NCI-H187 (cell line): ENCODE measurements at regions not wholly inside any gene's neighbourhood (a gene's known extent, or its start where the extent isn't known, plus 50 kb on each side); places are given as distances from the start of the nearest gene placed in this dataset.

ENCODE experiments used
- DNase-seq, 2 experiments: peaks; one replicate each; lab custom pipeline; 2025; lab: John Stamatoyannopoulos, UW

DNA sequence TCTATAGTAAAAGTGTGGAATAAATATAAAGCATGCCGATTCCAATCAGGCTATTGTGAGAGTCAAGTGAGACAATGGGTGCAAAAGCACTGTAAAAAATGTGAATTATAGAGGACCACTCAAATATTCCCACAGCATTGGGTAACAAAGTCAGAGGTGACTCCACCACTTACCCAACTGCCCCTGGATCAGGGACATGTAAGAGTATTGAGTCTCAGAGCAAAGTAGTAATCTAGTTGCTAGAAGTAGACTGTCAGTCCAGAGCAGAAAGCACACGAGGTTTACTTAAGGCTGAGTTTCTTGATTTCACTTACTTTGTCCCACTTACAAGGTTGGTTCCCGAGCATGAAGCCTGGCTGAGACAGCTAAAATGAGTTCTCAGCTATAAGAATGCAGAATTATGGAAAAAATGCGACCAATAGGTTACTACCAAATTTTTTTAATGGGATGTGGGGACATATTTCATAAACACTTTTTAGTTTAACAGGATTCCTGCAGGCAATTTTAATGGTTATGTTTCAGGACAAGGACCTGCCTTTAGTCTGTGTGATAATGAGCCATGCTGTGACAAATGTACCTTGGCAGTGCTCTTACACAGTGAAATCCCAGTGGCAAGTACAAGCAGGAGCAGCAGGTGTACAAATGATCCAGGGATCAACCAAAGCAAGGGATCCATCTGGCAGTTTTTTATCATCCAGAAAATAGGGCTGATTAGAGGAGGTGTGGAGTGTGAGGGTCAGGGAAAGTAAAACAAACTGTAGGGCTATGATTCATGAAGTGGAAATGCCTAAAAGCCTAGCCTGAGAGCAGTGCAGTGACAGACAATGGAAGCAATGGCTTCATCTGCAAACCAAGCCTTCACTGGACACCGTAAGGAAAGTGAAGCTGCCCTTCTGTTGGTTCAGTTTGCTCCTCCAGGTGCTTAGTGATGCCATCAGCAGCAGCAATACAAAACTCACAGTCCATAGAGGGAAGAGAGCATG lies 156.2 kb upstream of the SPAG17 start:
- DNase-seq, result no peak

DNA sequence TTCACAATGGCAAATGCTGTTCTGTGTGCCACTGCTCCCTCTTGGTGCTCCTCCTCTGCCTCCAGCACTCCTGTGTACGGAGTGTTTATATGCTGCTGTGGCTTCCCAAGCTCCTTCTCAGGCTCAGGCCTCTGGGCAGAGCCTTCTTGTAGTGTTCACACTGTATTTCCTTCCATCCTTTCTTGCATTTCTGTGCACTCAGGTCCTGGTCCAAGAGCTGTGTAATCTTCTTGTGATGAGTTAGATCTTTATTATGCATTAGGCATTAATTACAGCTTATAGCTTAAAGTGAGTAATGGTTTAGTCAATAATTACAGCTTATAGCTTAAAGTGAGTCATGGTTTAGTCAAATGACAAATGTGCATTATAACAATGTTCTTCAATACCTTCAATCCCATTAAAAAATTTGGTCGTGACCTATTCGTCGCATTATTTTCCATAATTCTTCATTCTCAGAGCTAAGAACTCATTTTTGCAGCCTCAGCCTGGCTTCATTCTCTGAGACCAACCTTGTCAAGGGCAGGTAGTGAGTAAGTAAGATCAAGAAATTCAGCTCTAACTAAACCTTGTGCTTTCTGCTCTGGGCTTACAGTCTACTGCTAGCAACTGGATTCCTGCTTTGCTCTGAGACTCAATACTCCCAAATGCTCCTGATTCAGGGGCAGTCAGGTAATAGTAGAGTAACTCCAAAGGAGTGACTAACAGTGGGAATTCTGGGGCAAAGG lies 154.5 kb upstream of the SPAG17 start:
- DNase-seq, result no peak

DNA sequence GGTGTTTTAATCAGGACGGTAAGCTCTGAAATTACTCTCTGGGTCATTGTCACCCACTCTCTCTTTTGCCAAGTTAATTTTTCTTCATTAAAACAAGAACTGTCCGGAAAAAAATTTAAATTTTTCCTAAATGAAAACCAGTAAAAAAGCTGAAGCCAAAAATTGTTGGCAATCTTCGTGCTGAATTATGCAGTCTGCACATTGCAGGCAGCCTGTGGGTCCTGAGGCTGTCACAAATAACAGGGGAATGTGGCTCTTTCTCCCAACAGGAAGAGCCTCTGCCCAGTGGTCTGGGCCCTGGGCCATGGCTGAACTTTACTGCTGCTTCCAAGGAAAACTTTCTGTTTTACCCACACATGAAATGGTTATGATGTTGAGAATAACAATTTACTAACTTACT lies 153.9 kb upstream of the SPAG17 start:
- no peak for DNase-seq

DNA sequence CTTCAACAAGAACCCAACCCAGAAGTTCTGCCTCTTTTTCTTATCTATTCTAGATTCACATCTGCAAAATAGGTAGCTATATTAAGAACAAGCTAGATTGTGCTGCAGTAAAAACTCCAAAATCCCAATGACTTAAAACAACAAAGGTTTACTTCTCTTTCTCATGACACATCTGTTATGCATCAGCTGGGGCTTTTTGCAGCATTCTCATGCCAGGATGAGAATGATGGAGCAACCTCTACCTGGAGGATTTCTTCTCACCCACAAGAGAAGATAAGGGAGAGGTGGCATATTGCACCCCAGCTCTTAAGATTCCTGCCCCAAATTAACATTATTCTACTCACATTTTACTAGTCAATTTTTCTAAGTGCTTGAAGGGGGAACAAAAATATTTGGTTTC lies 152.3 kb upstream of the SPAG17 start:
- DNase-seq, result no peak

- no peak for DNase-seq
Measured at GRCh38 chr1:118335331-118335732, 150.3 kb upstream of the SPAG17 start.

- no peak for DNase-seq
Measured at GRCh38 chr1:118334506-118334905, 149.5 kb upstream of the SPAG17 start.

DNA sequence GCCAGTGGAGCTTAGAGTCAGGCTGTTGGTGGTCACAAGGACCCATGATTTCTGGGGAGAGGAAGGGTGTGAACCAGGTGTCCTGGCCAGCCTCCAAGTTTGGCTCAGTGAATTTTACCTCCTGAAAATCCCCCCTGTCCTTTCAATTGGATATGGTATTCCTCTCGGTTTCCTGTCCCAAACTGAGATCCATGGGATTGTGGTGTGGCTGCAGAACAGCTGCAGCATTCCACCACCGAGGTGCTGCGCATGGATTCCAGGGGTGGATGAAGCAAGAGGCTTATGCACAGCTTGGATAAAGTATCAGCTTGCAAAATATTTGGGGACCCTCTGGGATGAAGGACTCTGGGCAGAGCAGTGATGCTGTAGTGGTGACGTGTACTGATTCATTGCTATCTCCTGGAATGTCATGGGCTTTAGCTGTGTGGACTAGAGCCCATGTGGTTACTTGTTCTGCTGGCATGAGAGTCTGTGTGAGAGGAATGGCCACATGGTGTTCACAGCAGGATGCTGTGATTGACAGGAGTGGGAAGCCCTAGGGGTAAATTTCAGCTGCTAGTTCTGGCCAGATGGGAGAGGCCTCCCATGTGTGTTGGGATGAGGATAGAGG lies 148.7 kb upstream of the SPAG17 start:
- DNase-seq, result no peak

- no peak for DNase-seq
Measured at GRCh38 chr1:118326960-118327629, 142.1 kb upstream of the SPAG17 start.

- DNase-seq, result no peak
Measured at GRCh38 chr1:118325550-118326225, 140.7 kb upstream of the SPAG17 start.

DNA sequence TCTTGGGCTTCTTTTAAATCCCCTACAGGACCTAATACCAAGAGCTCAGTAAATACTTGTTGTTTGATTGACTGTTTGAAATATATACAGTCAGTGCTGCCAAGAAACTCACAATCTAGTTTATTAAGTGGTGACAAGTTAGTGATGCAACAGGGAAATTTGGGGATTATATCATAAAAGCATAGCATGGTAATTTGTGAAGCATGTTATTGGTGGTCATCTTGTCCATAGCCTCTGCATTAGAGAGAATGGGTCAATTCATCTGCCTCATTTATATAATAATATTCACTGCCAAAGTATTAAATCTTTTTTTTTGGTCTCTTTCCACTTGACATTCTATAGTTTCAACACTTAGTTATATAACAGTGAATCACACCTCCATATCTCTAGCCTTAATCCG lies 138.2 kb upstream of the SPAG17 start:
- no peak for DNase-seq

- no peak for DNase-seq
Measured at GRCh38 chr1:118322331-118322730, 137.3 kb upstream of the SPAG17 start.

DNA sequence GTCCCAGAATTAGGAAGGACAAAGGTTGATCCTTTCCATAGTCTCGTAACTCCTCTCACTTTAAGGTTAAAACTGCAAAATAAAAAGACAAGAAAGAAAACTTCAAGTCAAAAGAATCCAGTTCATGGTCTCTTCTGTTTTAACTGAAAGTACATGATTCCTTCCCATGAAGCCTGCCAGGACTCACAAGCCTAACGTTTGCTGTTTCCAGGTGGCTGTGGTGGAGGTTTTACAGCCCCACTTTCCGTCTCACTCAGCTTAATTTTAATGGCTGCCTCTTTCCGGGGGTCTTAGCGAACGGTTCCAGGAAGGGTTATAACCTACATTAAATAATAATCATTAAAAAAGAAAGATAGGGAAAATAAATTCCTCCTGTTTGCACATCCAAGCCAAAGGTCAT lies 136.8 kb upstream of the SPAG17 start:
- no peak for DNase-seq

DNA sequence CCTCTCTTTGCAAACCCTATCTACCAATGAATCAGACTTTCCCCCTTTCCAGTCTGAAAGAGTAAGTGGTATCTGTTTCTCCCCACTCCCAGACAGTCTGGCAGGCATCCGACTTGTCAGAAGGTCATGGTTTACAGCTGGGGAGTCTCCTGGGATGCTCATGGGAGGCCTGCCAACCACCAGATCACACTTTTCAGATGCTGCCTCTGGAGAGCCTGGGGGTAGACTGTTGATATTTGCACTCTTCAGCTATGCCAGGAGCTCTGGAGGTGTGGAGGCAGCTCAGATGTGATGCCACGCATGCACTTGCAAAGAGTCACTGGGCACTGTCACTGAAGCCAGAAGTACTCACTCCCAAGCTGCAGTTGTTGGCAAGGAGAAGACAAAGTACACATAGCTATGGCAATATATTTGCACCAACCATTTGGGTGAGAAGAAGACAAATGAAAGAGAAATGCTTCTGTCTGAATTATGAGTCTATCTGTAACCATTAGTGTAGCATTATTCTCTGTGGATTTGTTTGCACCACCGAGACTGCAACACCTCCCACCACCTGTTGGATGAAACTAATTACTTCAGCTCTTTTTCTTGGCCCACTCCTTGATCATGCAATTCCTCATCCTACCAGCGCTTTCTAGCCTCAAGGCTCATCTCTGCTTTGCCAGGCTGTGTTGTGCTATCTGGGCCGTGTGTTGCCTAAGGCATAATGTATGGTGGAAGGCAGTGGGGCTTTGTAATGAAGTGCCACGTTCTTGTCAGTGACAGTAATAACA lies 133.0 kb upstream of the SPAG17 start:
- DNase-seq, result no peak

GRCh38 chr1:118306851-118307250 lies 121.8 kb upstream of the SPAG17 start:
- no peak for DNase-seq

- no peak for DNase-seq
Measured at GRCh38 chr1:118304722-118305359, 119.8 kb upstream of the SPAG17 start.

GRCh38 chr1:118303534-118303933 lies 118.5 kb upstream of the SPAG17 start:
- DNase-seq, result no peak

- DNase-seq, result no peak
Measured at GRCh38 chr1:118303064-118303463, 118.0 kb upstream of the SPAG17 start.

DNA sequence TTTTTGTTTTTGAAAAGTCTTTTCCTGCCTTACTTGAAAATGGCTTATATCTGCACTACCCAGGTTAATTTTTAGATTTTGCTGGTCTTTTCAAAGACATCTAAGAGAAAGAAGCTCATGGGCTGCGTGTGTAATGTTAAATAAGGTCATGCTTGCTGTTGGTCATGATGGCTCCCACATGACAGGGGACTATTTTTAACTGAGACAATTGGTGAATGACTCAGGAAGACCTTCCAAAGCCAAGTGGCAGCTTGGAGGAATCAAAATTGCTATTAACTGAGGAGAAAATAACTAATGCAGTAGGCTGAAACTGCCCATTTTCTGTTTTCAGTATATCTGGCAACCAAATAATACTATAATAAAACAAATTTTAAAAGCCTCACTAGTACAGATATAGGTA lies 117.1 kb upstream of the SPAG17 start:
- DNase-seq, result no peak

- no peak for DNase-seq
Measured at GRCh38 chr1:118300808-118301207, 115.8 kb upstream of the SPAG17 start.

DNA sequence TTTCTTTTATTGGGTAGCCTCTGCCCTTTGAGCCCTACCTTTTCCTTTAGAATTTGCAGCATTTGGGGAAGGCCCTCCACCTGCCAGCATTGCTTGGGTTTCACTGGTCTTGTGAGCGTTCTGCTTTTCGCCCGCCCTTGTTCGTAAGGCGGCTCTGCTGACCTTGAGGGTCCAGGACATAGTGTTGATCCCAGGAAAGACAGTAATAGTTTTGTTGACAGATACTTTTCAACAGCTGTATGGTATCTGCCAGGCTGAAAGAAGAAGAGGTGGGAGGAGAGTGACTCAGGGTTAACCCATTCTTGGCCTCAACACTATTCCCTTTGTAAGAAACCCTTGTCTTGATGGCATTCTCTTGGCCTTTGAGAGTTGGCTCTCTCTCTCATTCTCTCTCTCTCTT lies 113.4 kb upstream of the SPAG17 start:
- DNase-seq, result no peak
